ENCODE measurements at regions not wholly inside any gene's neighbourhood (a gene's known extent, or its start where the extent isn't known, plus 50 kb on each side); places are given as distances from the start of the nearest gene placed in this dataset.

- no peak for DNase-seq (ENCODE audit: low spot score)
- ChIA-PET CTCF (no interaction called here), POLR2A (ENCODE audit: low non-redundant PET) (no interaction called here)
- Histone ChIP-seq H3K4me3 (ENCODE audit: low read depth, low read length, poor library complexity, severe bottlenecking) (no peak overlapping the region), H3K9me3 (ENCODE audit: low read depth, low read length, poor library complexity, severe bottlenecking) (no peaks in the 10 kb centered on the region), H3K27ac (ENCODE audit: low read depth, low read length, poor library complexity, severe bottlenecking) (no peak overlapping the region), H3K4me1 (ENCODE audit: insufficient read depth, low read length, poor library complexity, severe bottlenecking) (peaks cover 18% of the 10 kb centered on the region), H3K27me3 (replicated peaks; ENCODE audit: insufficient read depth, low read depth, low read length, poor library complexity) (no peaks in the 10 kb centered on the region), H3K36me3 (ENCODE audit: insufficient read depth, low read length, poor library complexity, severe bottlenecking) (no peaks in the 10 kb centered on the region)
- BruUV-seq (replicated peaks) = no TSS peak
- intact Hi-C loops (cut with micrococcal nuclease; ENCODE audit: unreplicated experiment) = no loop called here
- TF ChIP-seq, protein P1, sequence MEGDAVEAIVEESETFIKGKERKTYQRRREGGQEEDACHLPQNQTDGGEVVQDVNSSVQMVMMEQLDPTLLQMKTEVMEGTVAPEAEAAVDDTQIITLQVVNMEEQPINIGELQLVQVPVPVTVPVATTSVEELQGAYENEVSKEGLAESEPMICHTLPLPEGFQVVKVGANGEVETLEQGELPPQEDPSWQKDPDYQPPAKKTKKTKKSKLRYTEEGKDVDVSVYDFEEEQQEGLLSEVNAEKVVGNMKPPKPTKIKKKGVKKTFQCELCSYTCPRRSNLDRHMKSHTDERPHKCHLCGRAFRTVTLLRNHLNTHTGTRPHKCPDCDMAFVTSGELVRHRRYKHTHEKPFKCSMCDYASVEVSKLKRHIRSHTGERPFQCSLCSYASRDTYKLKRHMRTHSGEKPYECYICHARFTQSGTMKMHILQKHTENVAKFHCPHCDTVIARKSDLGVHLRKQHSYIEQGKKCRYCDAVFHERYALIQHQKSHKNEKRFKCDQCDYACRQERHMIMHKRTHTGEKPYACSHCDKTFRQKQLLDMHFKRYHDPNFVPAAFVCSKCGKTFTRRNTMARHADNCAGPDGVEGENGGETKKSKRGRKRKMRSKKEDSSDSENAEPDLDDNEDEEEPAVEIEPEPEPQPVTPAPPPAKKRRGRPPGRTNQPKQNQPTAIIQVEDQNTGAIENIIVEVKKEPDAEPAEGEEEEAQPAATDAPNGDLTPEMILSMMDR (conservative IDR thresholded peaks at IDR 0.05; ENCODE audit: low read depth, low read length) = no peak
- no peak for TF ChIP-seq EZH2 (IDR thresholded peaks at IDR 0.05; ENCODE audit: borderline replicate concordance, low read depth, low read length, poor library complexity, severe bottlenecking)
Measured at GRCh38 chr10:130930821-130931220, 380.7 kb downstream of the TCERG1L start.

DNA sequence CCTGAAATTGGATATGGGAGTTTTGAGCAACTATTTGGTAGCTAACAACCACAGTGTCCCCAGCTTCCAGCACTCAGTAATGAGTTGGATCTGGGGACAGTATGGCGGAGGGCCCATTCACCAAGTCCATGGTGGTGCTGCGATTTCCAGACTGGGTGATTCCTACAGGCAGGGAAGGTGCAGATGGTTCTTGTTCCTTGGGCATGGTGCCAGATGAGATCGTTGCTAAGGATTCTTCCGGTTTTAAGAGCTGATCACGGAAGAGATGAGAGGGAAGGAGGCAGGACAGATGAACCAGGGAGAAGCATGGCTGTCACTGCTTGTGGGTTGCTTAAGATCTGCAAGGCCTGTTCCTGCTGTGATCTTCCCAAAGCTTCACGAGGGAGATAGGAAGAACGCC, 380.3 kb downstream of the TCERG1L start:
- no peak for TF ChIP-seq EZH2 (IDR thresholded peaks at IDR 0.05; ENCODE audit: borderline replicate concordance, low read depth, low read length, poor library complexity, severe bottlenecking)
- TF ChIP-seq, protein P1 (conservative IDR thresholded peaks at IDR 0.05; ENCODE audit: low read depth, low read length) = no peak
- H3K36me3 ChIP-seq (ENCODE audit: insufficient read depth, low read length, poor library complexity, severe bottlenecking) = no peaks in the 10 kb centered on the region
- intact Hi-C loops (cut with micrococcal nuclease; ENCODE audit: unreplicated experiment) = no loop called here
- H3K4me3 ChIP-seq (ENCODE audit: low read depth, low read length, poor library complexity, severe bottlenecking) = no peak overlapping the region
- no peaks in the 10 kb centered on the region for H3K27me3 ChIP-seq (replicated peaks; ENCODE audit: insufficient read depth, low read depth, low read length, poor library complexity)
- ChIA-PET CTCF (no interaction called here), POLR2A (ENCODE audit: low non-redundant PET) (no interaction called here)
- no peak for DNase-seq (ENCODE audit: low spot score)
- H3K4me1 ChIP-seq (ENCODE audit: insufficient read depth, low read length, poor library complexity, severe bottlenecking) = peaks cover 22% of the 10 kb centered on the region
- no peaks in the 10 kb centered on the region for H3K9me3 ChIP-seq (ENCODE audit: low read depth, low read length, poor library complexity, severe bottlenecking)
- no TSS peak for BruUV-seq (replicated peaks)
- no peak overlapping the region for H3K27ac ChIP-seq (ENCODE audit: low read depth, low read length, poor library complexity, severe bottlenecking)

DNA sequence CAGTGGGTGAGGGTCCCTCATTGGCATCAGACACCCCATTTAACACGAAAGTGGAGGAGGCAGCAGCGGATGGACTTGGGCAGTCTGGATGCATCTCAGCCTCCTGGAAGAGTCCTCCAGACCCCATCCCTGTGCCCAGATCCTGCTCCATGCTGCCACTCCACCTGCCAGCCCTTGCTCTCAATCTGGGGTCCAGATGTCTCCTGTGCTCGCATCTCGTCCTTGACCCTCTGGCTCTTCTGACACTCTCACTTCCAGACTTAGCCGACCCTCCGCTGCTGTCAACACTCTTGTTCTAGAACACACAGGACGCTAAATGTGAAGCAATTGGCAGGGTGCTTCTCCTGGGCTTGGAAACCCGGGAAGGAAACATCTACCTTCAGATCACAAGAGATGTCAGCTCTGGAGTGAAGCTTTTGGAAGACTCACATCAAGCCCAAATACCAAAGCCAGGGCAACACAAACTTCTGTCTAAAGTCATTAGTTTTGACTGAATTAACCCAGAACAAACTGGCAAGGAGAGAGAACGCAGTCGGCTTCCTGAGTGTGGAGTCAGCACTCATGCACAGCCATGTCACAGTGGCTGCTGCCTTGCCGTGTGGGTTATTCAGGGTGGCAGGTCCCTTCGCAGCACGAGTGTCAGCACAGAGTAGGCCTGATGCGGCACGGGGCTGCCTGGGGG, 379.1 kb downstream of the TCERG1L start:
- POLR2A ChIA-PET (ENCODE audit: low non-redundant PET) = no interaction called here
- H3K4me1 ChIP-seq (ENCODE audit: insufficient read depth, low read length, poor library complexity, severe bottlenecking) = peaks cover 27% of the 10 kb centered on the region
- H3K4me3 ChIP-seq (ENCODE audit: low read depth, low read length, poor library complexity, severe bottlenecking) = no peak overlapping the region
- DNase-seq (ENCODE audit: low spot score) = no peak
- CTCF ChIA-PET = no interaction called here
- BruUV-seq (replicated peaks) = no TSS peak
- H3K27me3 ChIP-seq (replicated peaks; ENCODE audit: insufficient read depth, low read depth, low read length, poor library complexity) = no peaks in the 10 kb centered on the region
- H3K27ac ChIP-seq (ENCODE audit: low read depth, low read length, poor library complexity, severe bottlenecking) = no peak overlapping the region
- H3K9me3 ChIP-seq (ENCODE audit: low read depth, low read length, poor library complexity, severe bottlenecking) = no peaks in the 10 kb centered on the region
- no peak for TF ChIP-seq EZH2 (IDR thresholded peaks at IDR 0.05; ENCODE audit: borderline replicate concordance, low read depth, low read length, poor library complexity, severe bottlenecking)
- TF ChIP-seq, protein P1 (conservative IDR thresholded peaks at IDR 0.05; ENCODE audit: low read depth, low read length) = no peak
- H3K36me3 ChIP-seq (ENCODE audit: insufficient read depth, low read length, poor library complexity, severe bottlenecking) = no peaks in the 10 kb centered on the region
- intact Hi-C loops (cut with micrococcal nuclease; ENCODE audit: unreplicated experiment) = no loop called here

Measured in A673 (cell line).